Vagina (tissue), 2 donors: ENCODE measurements at regions not wholly inside any gene's neighbourhood (a gene's known extent, or its start where the extent isn't known, plus 50 kb on each side); places are given as distances from the start of the nearest gene placed in this dataset.
"Not testable (repeated sequence)": the region's sequence is repeated elsewhere in the genome, so short reads cannot be mapped to it uniquely, and the experiment has no call there.

Experiments used
- DNase-seq, 2 donors: peaks; one replicate each; pipeline ENCODE4 v3.0.0-alpha.2; 2017; ENCODE audit errors: extremely low spot score in 2 of 2
- H3K27ac ChIP-seq: fragments of 200-600 bp; sonication (generic); one replicate; pipeline ENCODE4 v1.5.1; 2019
- H3K27me3 ChIP-seq: fragments of 200-600 bp; sonication (generic); one replicate; pipeline ENCODE4 v1.5.1; 2019
- H3K36me3 ChIP-seq, 2 donors: fragments of 200-600 bp; sonication (generic); one replicate each; pipeline ENCODE4 v1.5.1; 2017 to 2019
- H3K4me1 ChIP-seq: fragments of 200-600 bp; sonication (generic); one replicate; pipeline ENCODE4 v1.5.1; 2019
- H3K4me3 ChIP-seq, 2 donors: fragments of 200-600 bp; sonication (generic); 1 replicate in 1 of 2; 2 replicates in 1 of 2; pipeline ENCODE4 v1.5.1; 2016 to 2019
- H3K9me3 ChIP-seq: fragments of 200-600 bp; sonication (generic); one replicate; pipeline ENCODE4 v1.5.1; 2019
- CTCF ChIP-seq, 3 experiments: fragments of 450-650 bp in 2 of 3; fragments of 200-600 bp in 1 of 3; sonication (generic) in 1 of 3; IDR thresholded peaks; one replicate each; pipeline ENCODE4 v1.5.1; 2017 to 2019; ENCODE audit warnings: antibody characterized with exemption in 3 of 3, mild to moderate bottlenecking in 2 of 3, moderate library complexity in 2 of 3
- POLR2A ChIP-seq, 2 donors: fragments of 450-650 bp; IDR thresholded peaks; one replicate each; pipeline ENCODE4 v1.6.1; 2017; ENCODE audit warnings: antibody characterized with exemption in 2 of 2, mild to moderate bottlenecking in 2 of 2, moderate library complexity in 2 of 2
- POLR2AphosphoS5 ChIP-seq, 2 donors: sonication (generic); formaldehyde crosslinking; IDR thresholded peaks; one replicate each; pipeline ENCODE4 v1.9.0; 2017; ENCODE audit warnings: antibody characterized with exemption in 2 of 2, mild to moderate bottlenecking in 2 of 2, low read depth in 1 of 2; ENCODE audit not compliant: insufficient read depth in 1 of 2
- intact Hi-C: fragments of 100-400 bp; cut with DNase I; formaldehyde crosslinking; loops from one replicate; pipeline ENCODE4 v1.15.1; 2023

- no peaks in the 10 kb centered on the region for H3K27me3 ChIP-seq
- H3K4me3 ChIP-seq = no peak overlapping the region
- no peak for DNase-seq
- no peaks in the 10 kb centered on the region for H3K9me3 ChIP-seq
- H3K4me1 ChIP-seq = no peaks in the 10 kb centered on the region
- intact Hi-C loops = no loop called here
- no peak overlapping the region for H3K27ac ChIP-seq
- TF ChIP-seq CTCF (IDR thresholded peaks at IDR 0.05) = no peak
- no peak for TF ChIP-seq POLR2AphosphoS5 (IDR thresholded peaks at IDR 0.05; ENCODE audit: insufficient read depth in 1 of 2, low read depth in 1 of 2)
- TF ChIP-seq POLR2A (IDR thresholded peaks at IDR 0.05) = no peak
- H3K36me3 ChIP-seq = no peaks in the 10 kb centered on the region
These were observed 198.2 kb upstream of the FOXK1 start for GRCh38 chr7:4483851-4484250.

DNA sequence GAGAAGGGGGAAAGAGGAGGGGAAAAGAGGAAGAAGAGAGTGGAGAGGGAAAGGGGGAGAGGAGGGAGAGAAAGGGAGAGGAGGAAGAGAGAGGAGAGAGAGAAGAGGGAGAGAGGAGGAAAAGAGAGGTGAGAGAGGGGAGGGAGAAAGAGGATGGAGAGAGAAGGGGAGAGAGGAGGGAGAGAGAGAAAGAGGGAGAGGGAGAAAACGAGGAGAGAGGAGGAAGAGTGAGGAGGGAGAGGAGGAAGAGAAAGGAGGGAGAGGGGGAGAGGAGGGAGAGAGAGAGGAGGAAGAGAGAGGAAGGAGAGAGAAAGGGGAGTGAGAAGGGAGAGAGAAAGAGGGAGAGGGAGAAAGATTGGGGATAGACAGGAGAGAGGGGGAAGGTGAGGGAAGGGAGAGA lies 197.6 kb upstream of the FOXK1 start:
- H3K4me1 ChIP-seq = no peaks in the 10 kb centered on the region
- TF ChIP-seq CTCF (IDR thresholded peaks at IDR 0.05) = no peak
- H3K27me3 ChIP-seq = no peaks in the 10 kb centered on the region
- no peaks in the 10 kb centered on the region for H3K36me3 ChIP-seq
- intact Hi-C loops = no loop called here
- H3K4me3 ChIP-seq = no peak overlapping the region
- H3K27ac ChIP-seq = no peak overlapping the region
- H3K9me3 ChIP-seq = no peaks in the 10 kb centered on the region
- DNase-seq = no peak

DNA sequence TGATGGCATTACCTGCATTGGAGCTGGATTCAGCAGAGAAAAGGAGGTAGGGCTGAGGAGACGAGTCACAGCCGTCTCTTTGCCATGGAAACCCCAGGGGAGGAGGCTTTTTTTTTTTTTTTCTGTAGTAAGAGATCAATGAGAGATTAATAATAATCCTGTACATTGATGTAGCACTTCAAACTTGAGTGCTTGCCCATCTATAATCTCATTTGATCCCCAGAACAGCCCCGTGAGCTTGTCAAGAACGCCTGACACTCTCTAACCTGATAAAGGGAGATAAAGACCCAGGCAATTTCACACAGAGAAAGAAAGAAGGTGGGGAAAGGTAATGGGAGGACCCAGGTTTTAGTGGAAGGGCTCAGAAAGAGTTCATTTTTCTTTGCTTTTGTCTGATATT lies 195.2 kb upstream of the FOXK1 start:
- Histone ChIP-seq H3K27ac (no peak overlapping the region), H3K9me3 (no peaks in the 10 kb centered on the region), H3K36me3 (no peaks in the 10 kb centered on the region), H3K27me3 (no peaks in the 10 kb centered on the region), H3K4me1 (no peaks in the 10 kb centered on the region), H3K4me3 (no peak overlapping the region)
- intact Hi-C loops = no loop called here
- TF ChIP-seq POLR2A (IDR thresholded peaks at IDR 0.05) = no peak
- TF ChIP-seq CTCF (IDR thresholded peaks at IDR 0.05) = no peak
- TF ChIP-seq POLR2AphosphoS5 (IDR thresholded peaks at IDR 0.05; ENCODE audit: insufficient read depth in 1 of 2, low read depth in 1 of 2) = no peak
- DNase-seq = no peak

GRCh38 chr7:4496911-4497310 lies 185.2 kb upstream of the FOXK1 start:
- H3K27me3 ChIP-seq, intact Hi-C loops: not testable (repeated sequence)

GRCh38 chr7:4500812-4501211 lies 181.3 kb upstream of the FOXK1 start:
- DNase-seq = no peak
- intact Hi-C loops = no loop called here
- Histone ChIP-seq H3K4me1 (no peaks in the 10 kb centered on the region), H3K9me3 (no peaks in the 10 kb centered on the region), H3K27ac (no peak overlapping the region), H3K4me3 (no peak overlapping the region), H3K27me3 (no peaks in the 10 kb centered on the region), H3K36me3 (no peaks in the 10 kb centered on the region)
- no peak for TF ChIP-seq POLR2AphosphoS5 (IDR thresholded peaks at IDR 0.05; ENCODE audit: insufficient read depth in 1 of 2, low read depth in 1 of 2)
- TF ChIP-seq CTCF (IDR thresholded peaks at IDR 0.05) = no peak
- TF ChIP-seq POLR2A (IDR thresholded peaks at IDR 0.05) = no peak

More at GRCh38 chr7:4496911-4497310, 185.2 kb upstream of the FOXK1 start:
- not testable (repeated sequence) for H3K9me3 ChIP-seq, DNase-seq, H3K27ac ChIP-seq, H3K4me3 ChIP-seq, H3K4me1 ChIP-seq, H3K36me3 ChIP-seq

DNA sequence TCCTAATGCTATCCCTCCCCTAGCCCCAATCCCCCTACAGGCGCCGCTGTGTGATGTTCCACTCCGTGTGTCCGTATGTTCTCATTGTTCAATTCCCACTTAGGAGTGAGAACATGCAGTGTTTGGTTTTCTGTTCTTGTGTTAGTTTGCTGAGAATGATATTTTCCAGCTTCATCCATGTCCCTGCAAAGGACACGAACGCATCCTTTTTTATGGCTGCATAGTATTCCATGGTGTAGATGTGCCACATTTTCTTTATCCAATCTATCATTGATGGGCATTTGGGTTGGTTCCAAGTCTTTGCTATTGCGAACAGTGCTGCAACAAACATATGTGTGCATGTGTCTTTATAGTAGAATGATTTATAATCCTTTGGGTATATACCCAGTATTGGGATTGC lies 174.2 kb upstream of the FOXK1 start:
- H3K4me1 ChIP-seq, intact Hi-C loops, H3K27ac ChIP-seq, H3K9me3 ChIP-seq, H3K36me3 ChIP-seq, H3K27me3 ChIP-seq, H3K4me3 ChIP-seq, DNase-seq: not testable (repeated sequence)
